Spleen (tissue), 11 donors: ENCODE measurements at regions not wholly inside any gene's neighbourhood (a gene's known extent, or its start where the extent isn't known, plus 50 kb on each side); places are given as distances from the start of the nearest gene placed in this dataset.
A peak's percentile ranks its signal among the peaks of the same experiment; 100 is the strongest.

Source experiments
- DNase-seq: peaks from one replicate; pipeline ENCODE4 v3.0.0-alpha.2; 2020
- H3K27ac ChIP-seq, 8 donors: fragments of 200-600 bp; sonication (generic) in 7 of 8; 1 replicate in 4 of 8; 2 replicates in 4 of 8; pipeline versions ENCODE4 v1.5.0 to v1.8.0; 2016 to 2021; ENCODE audit warnings: inconsistent platforms in 4 of 8, mild to moderate bottlenecking in 4 of 8, moderate library complexity in 1 of 8
- H3K27me3 ChIP-seq, 7 donors: fragments of 200-600 bp; sonication (generic) in 6 of 7; replicated peaks in 1 of 7; 1 replicate in 4 of 7; 2 replicates in 3 of 7; pipeline versions ENCODE4 v1.5.0 to v1.8.0; 2016 to 2021; ENCODE audit warnings: inconsistent platforms in 3 of 7, mild to moderate bottlenecking in 1 of 7
- H3K36me3 ChIP-seq, 6 donors: fragments of 200-600 bp; sonication (generic) in 5 of 6; 1 replicate in 4 of 6; 2 replicates in 2 of 6; pipeline versions ENCODE4 v1.5.0 to v1.8.0; 2016 to 2021; ENCODE audit warnings: inconsistent platforms in 2 of 6
- H3K4me1 ChIP-seq, 6 donors: fragments of 200-600 bp; sonication (generic) in 5 of 6; 1 replicate in 3 of 6; 2 replicates in 3 of 6; pipeline versions ENCODE4 v1.5.0 to v1.8.0; 2016 to 2021; ENCODE audit warnings: inconsistent platforms in 3 of 6
- H3K4me3 ChIP-seq, 8 donors: fragments of 200-600 bp; sonication (generic) in 7 of 8; 1 replicate in 4 of 8; 2 replicates in 4 of 8; pipeline versions ENCODE4 v1.5.0 to v1.8.0; 2016 to 2021; ENCODE audit warnings: inconsistent platforms in 4 of 8, mild to moderate bottlenecking in 4 of 8, moderate library complexity in 2 of 8
- H3K9me3 ChIP-seq, 8 donors: fragments of 200-600 bp; sonication (generic) in 7 of 8; 1 replicate in 4 of 8; 2 replicates in 4 of 8; pipeline versions ENCODE4 v1.5.0 to v1.8.0; 2016 to 2021; ENCODE audit warnings: inconsistent platforms in 4 of 8
- CTCF ChIP-seq, 11 experiments: fragments of 200-600 bp in 7 of 11; fragments of 450-650 bp in 4 of 11; sonication (generic) in 4 of 11; IDR thresholded peaks in 8 of 11; conservative IDR thresholded peaks in 3 of 11; 1 replicate in 7 of 11; 2 replicates in 4 of 11; pipeline versions ENCODE4 v1.4.0 to v1.8.0; 2016 to 2021; ENCODE audit warnings: antibody characterized with exemption in 11 of 11, inconsistent platforms in 4 of 11, mild to moderate bottlenecking in 1 of 11
- POLR2A ChIP-seq, 3 donors: fragments of 450-650 bp; IDR thresholded peaks; one replicate each; pipeline ENCODE4 v1.5.1; 2017; ENCODE audit warnings: antibody characterized with exemption in 3 of 3, mild to moderate bottlenecking in 1 of 3
- POLR2AphosphoS5 ChIP-seq, 3 donors: sonication (generic); formaldehyde crosslinking; IDR thresholded peaks; one replicate each; pipeline ENCODE4 v1.5.1; 2017; ENCODE audit warnings: antibody characterized with exemption in 3 of 3
- WGBS, 5 donors: extraction: QIAGEN DNeasy Blood & Tissue Kit in 3 of 5; methylation state at CpG; one replicate each; pipeline versions ENCODE4 v1.1.5 to v1.1.7; 2013 to 2018; 5-methylcytosine and 5-hydroxymethylcytosine counted together
- intact Hi-C: fragments of 100-400 bp; cut with DNase I; formaldehyde crosslinking; loops from one replicate; pipeline ENCODE4 v1.15.0; 2023; ENCODE audit warnings: low total_unique reads
- donor health status: healthy with polysubstance abuse.
- donor health status: DM: no; HTN: no; CAD: no; lungs with moderate emphysema.
- donor health status: DM: no; HTN: no; CAD: no.
- donor health status: Bipolar disorder and iron deficiency.
- donor health status: healthy.
- donor health status: DM: no; HTN: no; CAD: no.
- donor health status: DM: yes; HTN: yes; CAD: no.

- TF ChIP-seq POLR2AphosphoS5 (IDR thresholded peaks at IDR 0.05) (peak; percentile 55 to 75 (median 64)), CTCF (IDR thresholded peaks at IDR 0.05 in 8 of 11, conservative IDR thresholded peaks at IDR 0.05 in 3 of 11) (no peak)
- no peak overlapping the region for H3K4me3 ChIP-seq
- H3K9me3 ChIP-seq = no peaks in the 10 kb centered on the region
- peaks cover 0 to 45% (median 25%) of the 10 kb centered on the region in 6 donors for H3K4me1 ChIP-seq
- intact Hi-C loops = no loop called here
- peak overlapping the region in 7 of 8 donors; percentile 54 to 76 (median 67) for H3K27ac ChIP-seq
- 52 to 71% (median 61%) methylated on average over 19 of the region's 19 CpGs for WGBS, 5 donors
- peak; percentile 61 for DNase-seq
- no peaks in the 10 kb centered on the region for H3K36me3 ChIP-seq
- no peaks in the 10 kb centered on the region for H3K27me3 ChIP-seq
These were observed 90.2 kb upstream of the KLF13 start for GRCh38 chr15:31236184-31237042.

- no peak for DNase-seq
- Histone ChIP-seq H3K4me3 (no peak overlapping the region), H3K9me3 (no peaks in the 10 kb centered on the region), H3K27me3 (no peaks in the 10 kb centered on the region), H3K27ac (peak overlapping the region in 5 of 8 donors; percentile 55 to 75 (median 67)), H3K4me1 (peaks cover 0 to 45% (median 24%) of the 10 kb centered on the region in 6 donors), H3K36me3 (no peaks in the 10 kb centered on the region)
- WGBS, 5 donors = 93 to 98% (median 95%) methylated on average over 3 of the region's 3 CpGs
- TF ChIP-seq POLR2AphosphoS5 (IDR thresholded peaks at IDR 0.05) = no peak
- TF ChIP-seq CTCF (IDR thresholded peaks at IDR 0.05 in 8 of 11, conservative IDR thresholded peaks at IDR 0.05 in 3 of 11) = no peak
- no peak for TF ChIP-seq POLR2A (IDR thresholded peaks at IDR 0.05)
- intact Hi-C loops = no loop called here
These were observed 89.7 kb upstream of the KLF13 start for GRCh38 chr15:31237043-31237324.

- intact Hi-C loops = no loop called here
- H3K4me1 ChIP-seq = peaks cover 0 to 45% (median 24%) of the 10 kb centered on the region in 6 donors
- no peak for TF ChIP-seq POLR2A (IDR thresholded peaks at IDR 0.05)
- no peak for TF ChIP-seq POLR2AphosphoS5 (IDR thresholded peaks at IDR 0.05)
- TF ChIP-seq CTCF (IDR thresholded peaks at IDR 0.05 in 8 of 11, conservative IDR thresholded peaks at IDR 0.05 in 3 of 11) = no peak
These were observed 87.7 kb upstream of the KLF13 start for GRCh38 chr15:31238906-31239305.

GRCh38 chr15:31239409-31239808 is 87.2 kb upstream of the KLF13 start:
- Histone ChIP-seq H3K9me3 (no peaks in the 10 kb centered on the region), H3K36me3 (no peaks in the 10 kb centered on the region), H3K27me3 (no peaks in the 10 kb centered on the region), H3K4me1 (peaks cover 0 to 45% (median 24%) of the 10 kb centered on the region in 6 donors), H3K27ac (peak overlapping the region in 4 of 8 donors; percentile 10 to 63 (median 36)), H3K4me3 (no peak overlapping the region)
- intact Hi-C loops = no loop called here
- TF ChIP-seq POLR2AphosphoS5 (IDR thresholded peaks at IDR 0.05) = no peak
- TF ChIP-seq CTCF (IDR thresholded peaks at IDR 0.05 in 8 of 11, conservative IDR thresholded peaks at IDR 0.05 in 3 of 11) = no peak
- no peak for TF ChIP-seq POLR2A (IDR thresholded peaks at IDR 0.05)
- WGBS, 5 donors = 64 to 94% (median 80%) methylated on average over 4 of the region's 4 CpGs
- peak; percentile 28 for DNase-seq

More at GRCh38 chr15:31238906-31239305, 87.7 kb upstream of the KLF13 start:
- WGBS, 5 donors = 64 to 92% (median 77%) methylated on average over 1 of the region's 1 CpG
- H3K9me3 ChIP-seq = no peaks in the 10 kb centered on the region
- H3K36me3 ChIP-seq = no peaks in the 10 kb centered on the region
- H3K27ac ChIP-seq = peak overlapping the region in 4 of 8 donors; percentile 10 to 63 (median 36)
- H3K27me3 ChIP-seq = no peaks in the 10 kb centered on the region
- peak; percentile 45 for DNase-seq
- H3K4me3 ChIP-seq = no peak overlapping the region
